ENCODE measurements at regions not wholly inside any gene's neighbourhood (a gene's known extent, or its start where the extent isn't known, plus 50 kb on each side); places are given as distances from the start of the nearest gene placed in this dataset.

DNA sequence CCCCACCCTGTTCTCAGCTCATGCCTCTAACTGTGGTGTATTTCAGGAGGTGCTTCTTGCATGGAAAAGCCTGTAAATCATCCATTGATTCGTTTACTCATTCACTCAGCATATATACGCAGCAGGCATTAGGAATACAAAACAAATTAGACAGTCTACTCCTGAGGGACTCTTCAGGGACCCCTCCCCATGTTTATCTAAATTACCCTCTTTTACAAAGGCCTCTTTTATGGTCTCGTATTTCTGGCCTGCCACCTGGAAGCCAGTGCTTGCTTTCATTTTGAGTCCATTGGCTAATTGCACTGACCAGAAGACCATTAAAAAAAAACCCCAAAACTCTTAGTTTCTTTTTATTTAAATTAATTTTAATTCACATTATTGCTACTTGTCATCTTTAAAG, 134.4 kb downstream of the DACT1 start:
- Histone ChIP-seq H3K4me1 (ENCODE audit: insufficient read depth, low read length) (peaks cover 3% of the 10 kb centered on the region), H4K5ac (ENCODE audit: insufficient read length, low read depth, low read length) (no peak overlapping the region), H3K23me2 (ENCODE audit: insufficient read length, low read depth, low read length, poor library complexity, severe bottlenecking) (no peaks in the 10 kb centered on the region), H3K4me2 (ENCODE audit: insufficient read depth, insufficient read length, low read length) (no peak overlapping the region), H2BK120ac (ENCODE audit: low read depth, low read length, poor library complexity, severe bottlenecking) (no peak overlapping the region), H2AFZ (ENCODE audit: low read length) (no peak overlapping the region), H3K9me3 (ENCODE audit: control insufficient read depth, low read depth, low read length) (no peaks in the 10 kb centered on the region), H3K79me1 (ENCODE audit: insufficient read depth, low read depth, low read length, poor library complexity, severe bottlenecking) (no peaks in the 10 kb centered on the region), H2BK12ac (ENCODE audit: insufficient read length, low read depth, low read length) (no peak overlapping the region), H3K79me2 (ENCODE audit: insufficient read depth, low read length) (no peaks in the 10 kb centered on the region), H3K14ac (ENCODE audit: insufficient read depth, low read length) (no peak overlapping the region), H3K4ac (ENCODE audit: low read depth, low read length) (no peak overlapping the region), H2BK20ac (ENCODE audit: low read depth, low read length, poor library complexity, severe bottlenecking) (no peak overlapping the region), H3K56ac (ENCODE audit: insufficient read length, low read depth, low read length) (no peak overlapping the region), H3K27me3 (ENCODE audit: insufficient read depth, low read length) (peaks cover 4% of the 10 kb centered on the region; the same call in 1 of the 2 replicates), H4K20me1 (ENCODE audit: control insufficient read depth, insufficient read depth, insufficient read length) (no peaks in the 10 kb centered on the region), H2AK5ac (ENCODE audit: insufficient read length, low read length) (no peak overlapping the region), H3T11ph (ENCODE audit: low read length) (no peak overlapping the region), H3K18ac (ENCODE audit: insufficient read length, low read depth, low read length) (no peak overlapping the region), H2BK5ac (ENCODE audit: insufficient read length, low read length) (no peak overlapping the region), H3K23ac (ENCODE audit: insufficient read length, low read depth, low read length) (no peak overlapping the region), H3K9ac (ENCODE audit: extremely low read depth, insufficient read length, low read length) (no peak overlapping the region), H4K8ac (replicated peaks; ENCODE audit: insufficient read length, low read depth, low read length) (no peak overlapping the region), H3K27ac (ENCODE audit: insufficient read length, low read depth, low read length) (no peak overlapping the region), H2BK15ac (ENCODE audit: low read depth, low read length) (no peak overlapping the region), H4K91ac (ENCODE audit: insufficient read length, low read depth, low read length) (no peak overlapping the region)
- no CpG with 5 or more reads among the region's 3 CpGs for WGBS (ENCODE audit: extremely low coverage, insufficient read length, low lambda C conversion rate)
- Mint-ChIP-seq H3K4me3 (no peak overlapping the region), H3K27ac (no peak overlapping the region), H3K27me3 (ENCODE audit: low read depth) (peaks cover 86% of the 10 kb centered on the region), H3K4me1 (peaks cover 33 to 39% of the 10 kb centered on the region in 2 experiments), H3K36me3 (ENCODE audit: insufficient read depth in 1 of 3, low read depth in 3 of 3) (peaks cover 0 to 4% (median 0%) of the 10 kb centered on the region in 3 experiments; a peak in 2 of 7 replicates), H3K9me3 (peaks cover 3 to 7% of the 10 kb centered on the region in 2 experiments; a peak in 4 of 5 replicates)
- no peak for DNase-seq
- TF ChIP-seq, protein P1, sequence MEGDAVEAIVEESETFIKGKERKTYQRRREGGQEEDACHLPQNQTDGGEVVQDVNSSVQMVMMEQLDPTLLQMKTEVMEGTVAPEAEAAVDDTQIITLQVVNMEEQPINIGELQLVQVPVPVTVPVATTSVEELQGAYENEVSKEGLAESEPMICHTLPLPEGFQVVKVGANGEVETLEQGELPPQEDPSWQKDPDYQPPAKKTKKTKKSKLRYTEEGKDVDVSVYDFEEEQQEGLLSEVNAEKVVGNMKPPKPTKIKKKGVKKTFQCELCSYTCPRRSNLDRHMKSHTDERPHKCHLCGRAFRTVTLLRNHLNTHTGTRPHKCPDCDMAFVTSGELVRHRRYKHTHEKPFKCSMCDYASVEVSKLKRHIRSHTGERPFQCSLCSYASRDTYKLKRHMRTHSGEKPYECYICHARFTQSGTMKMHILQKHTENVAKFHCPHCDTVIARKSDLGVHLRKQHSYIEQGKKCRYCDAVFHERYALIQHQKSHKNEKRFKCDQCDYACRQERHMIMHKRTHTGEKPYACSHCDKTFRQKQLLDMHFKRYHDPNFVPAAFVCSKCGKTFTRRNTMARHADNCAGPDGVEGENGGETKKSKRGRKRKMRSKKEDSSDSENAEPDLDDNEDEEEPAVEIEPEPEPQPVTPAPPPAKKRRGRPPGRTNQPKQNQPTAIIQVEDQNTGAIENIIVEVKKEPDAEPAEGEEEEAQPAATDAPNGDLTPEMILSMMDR (conservative IDR thresholded peaks at IDR 0.05): no peak
